Amygdala (tissue), 56 donors: ENCODE measurements at regions not wholly inside any gene's neighbourhood (a gene's known extent, or its start where the extent isn't known, plus 50 kb on each side); places are given as distances from the start of the nearest gene placed in this dataset.

ENCODE experiments used
- DNase-seq, 56 donors: peaks; one replicate each; lab custom pipeline; 2025; lab: John Stamatoyannopoulos, UW

GRCh38 chr1:87851490-87851889 lies 522.8 kb downstream of the LMO4 start:
- DNase-seq: no peak

- DNase-seq: no peak
Observed at GRCh38 chr1:87852410-87853161, 523.9 kb downstream of the LMO4 start.

GRCh38 chr1:87853576-87854351 lies 525.1 kb downstream of the LMO4 start:
- no peak for DNase-seq

- DNase-seq: no peak
Observed at GRCh38 chr1:87863317-87863716, 534.6 kb downstream of the LMO4 start.

GRCh38 chr1:87864676-87865075 lies 536.0 kb downstream of the LMO4 start:
- no peak for DNase-seq

- no peak for DNase-seq
Observed at GRCh38 chr1:87866416-87866815, 537.7 kb downstream of the LMO4 start.

- DNase-seq: no peak
Observed at GRCh38 chr1:87867626-87868025, 538.9 kb downstream of the LMO4 start.

GRCh38 chr1:87869567-87869966 lies 540.9 kb downstream of the LMO4 start:
- no peak for DNase-seq

- peak in 3 of 56 donors; percentile 1 to 6 (median 5) for DNase-seq
Observed at GRCh38 chr1:87872189-87872588, 543.5 kb downstream of the LMO4 start.

- no peak for DNase-seq
Observed at GRCh38 chr1:87872692-87873091, 544.0 kb downstream of the LMO4 start.

GRCh38 chr1:87878873-87879272 lies 550.2 kb downstream of the LMO4 start:
- no peak for DNase-seq

- DNase-seq: no peak
Observed at GRCh38 chr1:87880098-87880760, 551.5 kb downstream of the LMO4 start.

- no peak for DNase-seq
Observed at GRCh38 chr1:87880764-87881163, 552.1 kb downstream of the LMO4 start.

GRCh38 chr1:87883906-87884305 lies 555.2 kb downstream of the LMO4 start:
- no peak for DNase-seq

GRCh38 chr1:87884581-87884980 lies 555.9 kb downstream of the LMO4 start:
- DNase-seq: no peak

GRCh38 chr1:87885278-87886025 lies 556.8 kb downstream of the LMO4 start:
- no peak for DNase-seq

GRCh38 chr1:87887100-87887499 lies 558.4 kb downstream of the LMO4 start:
- no peak for DNase-seq

GRCh38 chr1:87888446-87888845 lies 559.8 kb downstream of the LMO4 start:
- no peak for DNase-seq

- DNase-seq: no peak
Observed at GRCh38 chr1:87894062-87894461, 565.4 kb downstream of the LMO4 start.

- DNase-seq: no peak
Observed at GRCh38 chr1:87897481-87897880, 568.8 kb downstream of the LMO4 start.

GRCh38 chr1:87898431-87898830 lies 569.8 kb downstream of the LMO4 start:
- DNase-seq: no peak
